Hypothalamus (tissue), 51 donors: ENCODE measurements at regions not wholly inside any gene's neighbourhood (a gene's known extent, or its start where the extent isn't known, plus 50 kb on each side); places are given as distances from the start of the nearest gene placed in this dataset.
"Not testable (repeated sequence)": the region's sequence is repeated elsewhere in the genome, so short reads cannot be mapped to it uniquely, and the experiment has no call there.

Experiments
- DNase-seq, 51 donors: peaks; one replicate each; lab custom pipeline; 2025; lab: John Stamatoyannopoulos, UW

DNA sequence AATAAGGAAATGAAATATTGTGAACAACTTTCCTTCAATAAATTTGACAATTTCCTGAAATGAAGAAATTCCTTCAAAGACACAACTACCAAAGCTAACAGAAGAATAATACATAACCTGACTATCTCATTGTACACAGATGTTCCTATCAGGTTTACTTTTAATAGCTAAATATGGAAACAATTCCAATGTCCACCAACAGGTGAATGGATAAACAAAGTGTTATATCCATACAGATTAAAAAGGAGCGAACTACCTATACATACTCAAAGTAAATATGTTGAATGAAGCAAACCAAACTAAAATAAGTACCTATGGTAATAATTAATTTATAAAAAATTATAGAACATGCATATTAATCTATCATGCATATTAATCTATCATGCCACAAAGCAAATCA is 554.9 kb downstream of the PPP4R3C start:
- no peak for DNase-seq

GRCh38 chrX:26889574-26889973 is 573.6 kb downstream of the PPP4R3C start:
- no peak for DNase-seq

GRCh38 chrX:26873736-26874135 is 589.4 kb downstream of the PPP4R3C start:
- DNase-seq, result no peak

- no peak for DNase-seq
Observed at GRCh38 chrX:26871967-26872366, 591.2 kb downstream of the PPP4R3C start.

DNA sequence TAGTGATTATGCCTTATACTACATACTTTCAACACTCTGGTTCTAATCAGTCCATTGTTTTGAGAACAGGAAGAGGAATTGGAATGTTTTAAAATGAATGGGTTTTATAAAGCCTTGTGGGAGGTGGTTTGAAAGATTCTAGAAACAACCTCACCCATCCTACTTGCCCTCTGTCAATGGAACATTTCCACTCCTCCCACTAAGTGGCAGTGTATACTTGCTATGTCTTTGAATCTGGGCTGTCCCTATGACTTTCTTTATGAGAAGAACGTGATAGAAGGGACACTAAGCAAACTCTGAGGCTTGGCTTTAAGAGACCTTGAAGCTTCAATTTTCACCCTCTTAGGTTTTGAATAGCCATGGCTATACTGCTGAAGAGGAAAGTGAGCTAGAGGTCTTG is 611.2 kb downstream of the PPP4R3C start:
- DNase-seq, result no peak

DNA sequence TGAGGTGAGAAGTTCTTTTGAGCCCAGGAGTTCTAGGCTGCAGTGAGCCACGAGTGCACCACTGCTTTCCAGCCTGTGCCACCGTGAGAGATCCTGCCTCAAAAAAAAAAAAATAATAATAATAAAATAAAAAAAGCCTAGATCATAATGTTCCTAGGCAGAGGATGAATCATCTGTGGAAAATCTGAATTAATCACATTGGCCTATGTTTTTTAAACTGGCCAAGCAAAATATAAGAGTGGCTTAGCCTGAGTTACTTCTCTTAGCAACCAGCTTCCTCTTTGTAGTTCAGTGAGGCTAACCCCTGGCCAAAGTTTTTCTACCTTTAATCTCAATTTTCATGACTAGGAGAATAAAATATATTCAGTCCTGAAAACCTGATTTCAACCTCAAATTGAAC is 614.6 kb downstream of the PPP4R3C start:
- no peak for DNase-seq

DNA sequence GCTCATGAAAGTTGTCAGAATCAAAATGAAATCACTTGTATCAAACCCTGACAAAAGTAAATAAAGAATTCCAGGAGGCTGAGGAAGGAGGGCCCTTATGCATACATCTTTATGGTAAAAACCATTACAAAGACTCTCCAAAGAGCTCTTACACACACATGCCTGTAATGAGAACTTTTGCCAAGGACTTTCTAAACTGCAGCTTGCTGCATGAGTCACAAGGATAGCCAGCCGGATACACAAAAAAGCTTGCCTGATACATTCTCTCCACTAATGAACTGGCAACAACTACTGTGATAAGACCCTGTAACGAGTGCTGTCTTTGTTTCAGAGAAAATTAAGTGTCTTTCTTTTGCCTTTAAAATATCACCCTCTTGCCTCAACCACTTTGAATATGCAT is 618.1 kb downstream of the PPP4R3C start:
- no peak for DNase-seq

GRCh38 chrX:26822448-26822847 is 606.5 kb downstream of the MAGEB5 start:
- no peak for DNase-seq

GRCh38 chrX:26789751-26790150 is 573.8 kb downstream of the MAGEB5 start:
- DNase-seq, result no peak

GRCh38 chrX:26788402-26788998 is 572.5 kb downstream of the MAGEB5 start:
- no peak for DNase-seq

DNA sequence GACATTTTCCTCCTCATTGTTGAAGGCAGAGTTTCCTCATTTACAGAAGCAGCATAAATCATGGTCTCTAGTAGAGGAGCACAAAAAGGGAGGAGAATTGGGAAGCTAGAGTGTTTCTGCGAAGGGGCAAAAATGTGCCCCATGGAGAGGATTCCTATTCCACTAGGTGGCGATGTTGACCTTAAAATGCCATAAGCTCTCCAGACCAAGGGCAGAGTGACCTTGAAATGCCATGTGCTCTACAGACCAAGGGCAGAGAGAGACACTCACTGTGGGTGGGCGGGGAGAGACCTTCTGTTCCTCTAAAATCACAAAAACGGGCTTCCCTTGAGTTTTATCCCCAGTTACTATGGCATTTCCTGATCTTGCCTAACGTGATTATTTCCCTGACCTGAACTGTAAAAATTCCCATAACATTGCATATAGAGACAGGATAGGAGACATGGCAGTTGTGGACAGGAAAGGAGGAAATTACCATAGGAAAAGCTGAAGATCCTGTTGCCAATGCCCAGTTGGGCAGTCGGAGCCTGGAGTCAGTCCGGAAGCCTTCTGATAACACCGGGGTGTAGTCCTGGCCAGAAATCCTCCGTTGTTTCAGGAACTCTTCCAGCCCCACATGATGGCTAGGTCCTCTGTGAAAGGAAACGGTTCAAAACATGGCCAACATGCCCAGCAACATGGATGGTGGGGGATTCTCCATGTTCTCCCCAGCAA is 567.7 kb downstream of the MAGEB5 start:
- DNase-seq, result peak in 2 of 51 donors; percentile 0

DNA sequence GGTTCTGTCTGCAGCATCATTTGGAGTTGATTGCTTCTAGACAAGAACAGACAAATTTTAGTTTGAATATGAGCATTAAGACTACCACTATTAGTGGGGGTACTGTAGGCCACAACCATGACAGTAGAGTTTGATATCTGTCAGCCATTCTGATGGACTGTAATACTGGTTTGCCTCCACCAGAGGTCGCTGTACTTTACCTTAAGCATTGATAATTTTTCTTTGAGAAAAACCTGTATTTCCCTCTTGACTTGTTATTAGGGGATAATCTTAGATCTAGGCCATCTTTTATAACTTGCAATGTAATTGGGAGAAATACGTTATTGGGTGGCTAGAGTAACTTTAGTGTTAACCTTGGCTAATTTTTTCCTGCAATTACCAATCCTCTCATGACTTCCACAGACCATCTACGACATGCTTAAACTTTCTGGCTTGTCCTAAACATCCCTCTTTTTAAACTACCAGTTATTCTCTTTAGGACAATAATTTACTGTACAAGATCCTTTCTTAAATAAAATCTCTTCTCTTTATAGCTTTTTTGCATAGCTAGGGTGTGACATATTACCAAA is 562.4 kb downstream of the MAGEB5 start:
- DNase-seq, result no peak

GRCh38 chrX:26762253-26762652 is 546.3 kb downstream of the MAGEB5 start:
- DNase-seq, result no peak

DNA sequence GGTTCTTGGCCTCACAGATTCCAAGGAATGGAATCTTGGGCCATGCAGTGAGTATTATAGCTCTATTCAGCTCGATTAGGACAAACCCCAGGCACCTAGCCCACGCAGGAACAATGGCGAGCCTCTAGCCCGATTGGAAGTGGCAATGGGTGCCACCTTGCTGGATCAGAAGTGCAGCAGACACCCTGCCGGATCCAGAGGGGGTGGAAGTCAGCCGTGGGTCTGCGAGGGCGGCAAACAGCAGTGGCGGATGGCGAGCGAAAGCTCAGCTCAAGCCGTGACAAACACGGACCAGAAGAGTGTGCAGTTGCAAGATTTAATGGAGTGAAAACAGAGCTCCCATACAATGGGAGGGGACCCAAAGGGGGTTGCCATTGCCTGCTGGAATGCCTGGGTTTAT is 539.8 kb downstream of the MAGEB5 start:
- DNase-seq, result not testable (repeated sequence)

- DNase-seq, result peak in 1 of 51 donors; percentile 0
Observed at GRCh38 chrX:26747877-26748276, 531.9 kb downstream of the MAGEB5 start.

GRCh38 chrX:26722666-26723428 is 506.9 kb downstream of the MAGEB5 start:
- DNase-seq, result no peak

DNA sequence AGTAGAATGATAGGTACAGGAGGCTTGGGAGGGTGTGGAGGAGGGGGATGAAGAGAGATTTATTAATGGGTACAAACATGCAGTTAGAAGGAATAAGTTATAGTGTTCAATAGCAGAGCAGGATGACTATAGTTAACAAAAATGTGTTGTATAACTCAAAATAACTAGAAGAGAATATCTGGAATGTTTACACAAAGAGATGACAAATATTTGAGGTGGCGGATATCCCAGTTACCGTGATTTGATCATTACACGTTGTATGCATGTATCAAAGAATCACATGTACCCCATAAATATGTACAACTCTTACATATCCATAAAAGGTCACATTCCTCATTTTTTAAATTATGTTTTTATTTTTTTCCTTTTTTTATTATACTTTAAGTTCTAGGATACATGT is 456.6 kb downstream of the MAGEB5 start:
- no peak for DNase-seq

DNA sequence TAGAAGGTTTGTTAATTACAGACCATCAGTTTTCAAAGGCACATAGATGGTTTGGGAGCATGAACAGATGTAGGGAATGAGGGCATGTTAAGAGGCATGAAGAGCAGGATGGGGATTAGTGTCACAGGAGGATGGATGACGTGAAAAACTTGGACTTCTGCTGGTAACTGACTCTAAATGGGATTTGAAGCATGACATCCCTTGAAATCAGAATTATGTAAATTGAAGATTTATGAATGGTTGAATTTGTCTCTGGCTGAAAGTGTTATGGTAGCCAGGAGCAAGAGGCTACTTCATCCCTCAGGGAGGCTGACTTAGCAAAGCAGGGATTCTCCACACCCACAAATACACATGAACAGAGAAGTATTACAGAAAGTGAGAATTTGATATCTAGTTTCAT is 454.6 kb downstream of the MAGEB5 start:
- no peak for DNase-seq

DNA sequence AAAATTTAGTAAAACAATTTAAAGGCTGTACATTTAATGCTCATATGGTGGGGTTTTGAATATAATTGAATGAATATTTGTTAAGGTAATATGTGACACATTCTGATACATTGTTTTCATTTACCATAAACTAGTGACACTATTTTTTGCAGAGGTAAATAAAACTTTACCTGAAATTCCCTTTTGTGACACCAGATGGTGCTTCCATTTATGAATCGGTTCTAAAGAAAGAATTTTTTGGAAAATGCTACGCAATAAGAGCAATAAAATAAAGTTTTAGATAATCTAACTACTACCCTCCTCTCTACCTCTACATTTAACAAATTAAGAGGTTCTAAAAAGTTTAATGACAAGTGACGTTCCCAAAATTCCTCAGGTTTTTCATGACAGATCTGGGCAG is 448.9 kb downstream of the MAGEB5 start:
- DNase-seq, result no peak

DNA sequence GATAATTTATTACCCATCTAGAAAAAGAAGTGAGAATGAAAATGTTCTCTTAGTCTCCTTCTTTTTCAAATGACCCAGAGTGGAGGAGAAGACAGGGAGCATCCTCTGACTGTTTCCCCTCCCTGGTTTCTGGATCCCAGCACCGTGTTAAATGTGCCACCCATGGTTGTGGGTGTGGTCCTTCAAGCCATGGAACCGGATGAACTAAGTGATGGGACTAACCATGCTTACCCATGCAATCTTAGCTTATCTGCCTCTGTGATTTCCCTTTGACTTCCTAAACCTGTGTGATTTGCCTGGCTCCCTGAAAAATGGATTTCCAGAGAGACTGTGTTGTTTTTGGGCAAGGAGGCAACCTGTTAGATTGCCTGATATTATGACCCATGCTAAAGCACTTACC is 437.1 kb downstream of the MAGEB5 start:
- DNase-seq, result no peak

DNA sequence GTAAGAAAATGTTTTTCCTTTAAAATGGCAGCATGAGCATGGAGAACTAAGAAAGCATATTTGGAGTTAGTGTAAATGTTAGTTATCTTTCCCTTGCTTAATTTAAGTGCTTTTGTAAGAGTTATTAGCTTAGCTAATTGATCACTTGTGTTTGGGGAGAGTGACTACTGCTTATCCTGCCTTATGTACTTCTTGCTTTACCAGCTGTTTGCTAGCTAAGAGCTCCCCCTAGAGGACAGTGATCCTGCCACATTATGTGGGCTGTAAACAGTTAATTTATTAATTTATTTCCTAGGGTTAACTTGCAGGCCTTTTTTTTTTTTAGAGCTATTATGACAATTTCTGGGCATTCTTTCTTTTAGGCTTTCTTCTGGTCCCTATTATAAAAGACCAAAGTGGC is 435.8 kb downstream of the MAGEB5 start:
- DNase-seq, result no peak

- DNase-seq, result no peak
Observed at GRCh38 chrX:26649534-26649933, 433.6 kb downstream of the MAGEB5 start.
